GM10248 (cell line): ENCODE measurements at regions not wholly inside any gene's neighbourhood (a gene's known extent, or its start where the extent isn't known, plus 50 kb on each side); places are given as distances from the start of the nearest gene placed in this dataset.

Source experiments
- CTCF ChIA-PET: fragments of 300-600 bp; sonication (Branson Sonifier 250); formaldehyde crosslinking; extraction: SDS; loops from one replicate; lab custom pipeline; 2021; ENCODE audit warnings: antibody characterized with exemption; lab: Yijun Ruan, JAX
- POLR2A ChIA-PET: fragments of 350-650 bp; sonication (Branson Sonifier 250); formaldehyde crosslinking; extraction: SDS; loops from one replicate; lab custom pipeline; 2020; ENCODE audit warnings: antibody characterized with exemption; lab: Yijun Ruan, JAX
- DNase-seq: peaks from one replicate; pipeline ENCODE4 v3.0.0; 2012; ENCODE audit errors: extremely low spot score
- CTCF ChIP-seq: IDR thresholded peaks from 2 replicates; pipeline ENCODE4 v1.5.1; 2012; ENCODE audit warnings: mild to moderate bottlenecking, low read depth; ENCODE audit errors: extremely low read depth, missing control alignments, control extremely low read depth

- no peak for TF ChIP-seq CTCF
- no peak for DNase-seq
- POLR2A ChIA-PET = no interaction called here
- CTCF ChIA-PET = no interaction called here
Measured at GRCh38 chr7:41821521-41822213, 118.8 kb upstream of the INHBA start.

GRCh38 chr7:41820111-41820671 is 117.3 kb upstream of the INHBA start:
- POLR2A ChIA-PET = no interaction called here
- CTCF ChIA-PET = no interaction called here
- no peak for TF ChIP-seq CTCF
- DNase-seq = no peak

GRCh38 chr7:41819645-41820044 is 116.8 kb upstream of the INHBA start:
- ChIA-PET POLR2A (no interaction called here), CTCF (no interaction called here)
- DNase-seq = no peak
- no peak for TF ChIP-seq CTCF

GRCh38 chr7:41818765-41819398 is 116.0 kb upstream of the INHBA start:
- POLR2A ChIA-PET = no interaction called here
- no peak for DNase-seq
- CTCF ChIA-PET = interaction anchor here (0.9 to 1.9 kb wide), 3 partner anchors 9 to 122 kb away, joined by 3 to 5 read pairs (median 5); no protein-coding TSS in a partner anchor
- TF ChIP-seq CTCF = no peak

GRCh38 chr7:41817386-41817785 is 114.5 kb upstream of the INHBA start:
- TF ChIP-seq CTCF = no peak
- CTCF ChIA-PET = interaction anchor here (0.9 to 1.9 kb wide), 2 partner anchors 15 to 124 kb away, joined by 3 to 5 read pairs; no protein-coding TSS in a partner anchor
- POLR2A ChIA-PET = no interaction called here
- DNase-seq = no peak

- ChIA-PET CTCF (no interaction called here), POLR2A (no interaction called here)
- no peak for TF ChIP-seq CTCF
- no peak for DNase-seq
Measured at GRCh38 chr7:41816111-41816510, 113.2 kb upstream of the INHBA start.
